ENCODE measurements at regions not wholly inside any gene's neighbourhood (a gene's known extent, or its start where the extent isn't known, plus 50 kb on each side); places are given as distances from the start of the nearest gene placed in this dataset.

GRCh38 chr4:177975315-177975987 lies 533.2 kb upstream of the AGA start:
- no peak overlapping the region for H2BK12ac ChIP-seq (ENCODE audit: low read length)
- no peak overlapping the region for H2AK5ac ChIP-seq (ENCODE audit: low read length)
- no peak overlapping the region for H4K8ac ChIP-seq (ENCODE audit: low read depth, low read length)
- H3K9ac ChIP-seq (ENCODE audit: low read length): no peak overlapping the region
- H3K27me3 ChIP-seq (ENCODE audit: insufficient read depth, low read length): no peaks in the 10 kb centered on the region
- H3K23ac ChIP-seq (ENCODE audit: low read length): no peak overlapping the region
- H3K18ac ChIP-seq (ENCODE audit: low read length): no peak overlapping the region
- H2BK5ac ChIP-seq (ENCODE audit: low read depth, low read length, poor library complexity): no peak overlapping the region
- H4K91ac ChIP-seq (ENCODE audit: low read depth, low read length): no peak overlapping the region
- H3K4ac ChIP-seq (ENCODE audit: low read depth, low read length): no peak overlapping the region
- no peaks in the 10 kb centered on the region for H3K79me2 ChIP-seq (ENCODE audit: control insufficient read depth, insufficient read depth, low read length, poor library complexity)
- H3K9me3 ChIP-seq (ENCODE audit: insufficient read depth, low read depth, low read length): no peaks in the 10 kb centered on the region
- no peak overlapping the region for H3K27ac ChIP-seq (ENCODE audit: low read depth, low read length)
- no peak overlapping the region for H2BK120ac ChIP-seq (ENCODE audit: insufficient read depth, low read length, poor library complexity)
- H3K4me3 ChIP-seq (ENCODE audit: low read depth, low read length): no peak overlapping the region
- H3K4me2 ChIP-seq (ENCODE audit: low read length): no peak overlapping the region
- no peak overlapping the region for H3K14ac ChIP-seq (ENCODE audit: low read length)
- no peaks in the 10 kb centered on the region for H3K4me1 ChIP-seq (ENCODE audit: control insufficient read depth in 1 of 2, insufficient read depth in 2 of 2, low read length in 2 of 2)
- no CpG with 5 or more reads among the region's 2 CpGs for WGBS (ENCODE audit: extremely low coverage, insufficient coverage, insufficient read length)
- H3K79me1 ChIP-seq (ENCODE audit: low read length): no peaks in the 10 kb centered on the region
- no peak for DNase-seq
- no peaks in the 10 kb centered on the region for H3K36me3 ChIP-seq (ENCODE audit: control insufficient read depth in 1 of 2, insufficient read depth in 2 of 2, low read length in 2 of 2)
- H2AFZ ChIP-seq (ENCODE audit: insufficient read depth, low read length, poor library complexity): no peak overlapping the region
- no peak overlapping the region for H4K12ac ChIP-seq (ENCODE audit: low read depth, low read length)

GRCh38 chr4:177986236-177986635 lies 544.0 kb upstream of the AGA start:
- H2AFZ ChIP-seq (ENCODE audit: insufficient read depth, low read length, poor library complexity): no peak overlapping the region
- no peak overlapping the region for H2BK120ac ChIP-seq (ENCODE audit: insufficient read depth, low read length, poor library complexity)
- H3K9me3 ChIP-seq (ENCODE audit: insufficient read depth, low read depth, low read length): no peaks in the 10 kb centered on the region
- no peak overlapping the region for H3K4ac ChIP-seq (ENCODE audit: low read depth, low read length)
- H4K8ac ChIP-seq (ENCODE audit: low read depth, low read length): no peak overlapping the region
- no peaks in the 10 kb centered on the region for H3K36me3 ChIP-seq (ENCODE audit: control insufficient read depth in 1 of 2, insufficient read depth in 2 of 2, low read length in 2 of 2)
- no peak overlapping the region for H3K23ac ChIP-seq (ENCODE audit: low read length)
- H3K79me2 ChIP-seq (ENCODE audit: control insufficient read depth, insufficient read depth, low read length, poor library complexity): no peaks in the 10 kb centered on the region
- no peak overlapping the region for H3K4me3 ChIP-seq (ENCODE audit: low read depth, low read length)
- no peak for DNase-seq
- no peak overlapping the region for H2BK12ac ChIP-seq (ENCODE audit: low read length)
- no peak overlapping the region for H3K9ac ChIP-seq (ENCODE audit: low read length)
- H2AK5ac ChIP-seq (ENCODE audit: low read length): no peak overlapping the region
- no peak overlapping the region for H3K4me2 ChIP-seq (ENCODE audit: low read length)
- no peaks in the 10 kb centered on the region for H3K79me1 ChIP-seq (ENCODE audit: low read length)
- H3K14ac ChIP-seq (ENCODE audit: low read length): no peak overlapping the region
- no peaks in the 10 kb centered on the region for H3K27me3 ChIP-seq (ENCODE audit: insufficient read depth, low read length)
- H3K18ac ChIP-seq (ENCODE audit: low read length): no peak overlapping the region
- no CpG with 5 or more reads among the region's 1 CpG for WGBS (ENCODE audit: extremely low coverage, insufficient coverage, insufficient read length)
- no peak overlapping the region for H2BK5ac ChIP-seq (ENCODE audit: low read depth, low read length, poor library complexity)
- no peak overlapping the region for H4K12ac ChIP-seq (ENCODE audit: low read depth, low read length)
- H3K4me1 ChIP-seq (ENCODE audit: control insufficient read depth in 1 of 2, insufficient read depth in 2 of 2, low read length in 2 of 2): no peaks in the 10 kb centered on the region
- no peak overlapping the region for H4K91ac ChIP-seq (ENCODE audit: low read depth, low read length)
- H3K27ac ChIP-seq (ENCODE audit: low read depth, low read length): no peak overlapping the region

GRCh38 chr4:177987896-177988295 lies 545.7 kb upstream of the AGA start:
- no peak overlapping the region for H3K27ac ChIP-seq (ENCODE audit: low read depth, low read length)
- no peak overlapping the region for H2AK5ac ChIP-seq (ENCODE audit: low read length)
- H3K4me2 ChIP-seq (ENCODE audit: low read length): no peak overlapping the region
- H4K8ac ChIP-seq (ENCODE audit: low read depth, low read length): no peak overlapping the region
- H2BK12ac ChIP-seq (ENCODE audit: low read length): no peak overlapping the region
- no peak overlapping the region for H3K9ac ChIP-seq (ENCODE audit: low read length)
- H3K79me2 ChIP-seq (ENCODE audit: control insufficient read depth, insufficient read depth, low read length, poor library complexity): no peaks in the 10 kb centered on the region
- no peak overlapping the region for H2AFZ ChIP-seq (ENCODE audit: insufficient read depth, low read length, poor library complexity)
- no peak overlapping the region for H4K12ac ChIP-seq (ENCODE audit: low read depth, low read length)
- no peak overlapping the region for H3K23ac ChIP-seq (ENCODE audit: low read length)
- no peak overlapping the region for H3K4ac ChIP-seq (ENCODE audit: low read depth, low read length)
- H3K4me1 ChIP-seq (ENCODE audit: control insufficient read depth in 1 of 2, insufficient read depth in 2 of 2, low read length in 2 of 2): no peaks in the 10 kb centered on the region
- no peaks in the 10 kb centered on the region for H3K36me3 ChIP-seq (ENCODE audit: control insufficient read depth in 1 of 2, insufficient read depth in 2 of 2, low read length in 2 of 2)
- H2BK120ac ChIP-seq (ENCODE audit: insufficient read depth, low read length, poor library complexity): no peak overlapping the region
- no peak overlapping the region for H4K91ac ChIP-seq (ENCODE audit: low read depth, low read length)
- no peak overlapping the region for H3K14ac ChIP-seq (ENCODE audit: low read length)
- H3K79me1 ChIP-seq (ENCODE audit: low read length): no peaks in the 10 kb centered on the region
- H3K9me3 ChIP-seq (ENCODE audit: insufficient read depth, low read depth, low read length): no peaks in the 10 kb centered on the region
- no CpG with 5 or more reads among the region's 1 CpG for WGBS (ENCODE audit: extremely low coverage, insufficient coverage, insufficient read length)
- no peak overlapping the region for H3K4me3 ChIP-seq (ENCODE audit: low read depth, low read length)
- no peak overlapping the region for H3K18ac ChIP-seq (ENCODE audit: low read length)
- H3K27me3 ChIP-seq (ENCODE audit: insufficient read depth, low read length): no peaks in the 10 kb centered on the region
- no peak for DNase-seq
- H2BK5ac ChIP-seq (ENCODE audit: low read depth, low read length, poor library complexity): no peak overlapping the region

GRCh38 chr4:177989503-177990201 lies 547.4 kb upstream of the AGA start:
- DNase-seq: no peak
- Histone ChIP-seq H2BK12ac (ENCODE audit: low read length) (no peak overlapping the region), H3K14ac (ENCODE audit: low read length) (no peak overlapping the region), H3K4me3 (ENCODE audit: low read depth, low read length) (no peak overlapping the region), H3K79me1 (ENCODE audit: low read length) (no peaks in the 10 kb centered on the region), H3K27me3 (ENCODE audit: insufficient read depth, low read length) (no peaks in the 10 kb centered on the region), H3K4me1 (ENCODE audit: control insufficient read depth in 1 of 2, insufficient read depth in 2 of 2, low read length in 2 of 2) (no peaks in the 10 kb centered on the region), H2BK120ac (ENCODE audit: insufficient read depth, low read length, poor library complexity) (no peak overlapping the region), H3K36me3 (ENCODE audit: control insufficient read depth in 1 of 2, insufficient read depth in 2 of 2, low read length in 2 of 2) (no peaks in the 10 kb centered on the region), H4K8ac (ENCODE audit: low read depth, low read length) (no peak overlapping the region), H3K9me3 (ENCODE audit: insufficient read depth, low read depth, low read length) (no peaks in the 10 kb centered on the region), H3K9ac (ENCODE audit: low read length) (no peak overlapping the region), H4K91ac (ENCODE audit: low read depth, low read length) (no peak overlapping the region), H2AK5ac (ENCODE audit: low read length) (no peak overlapping the region), H3K4ac (ENCODE audit: low read depth, low read length) (no peak overlapping the region), H3K4me2 (ENCODE audit: low read length) (no peak overlapping the region), H2BK5ac (ENCODE audit: low read depth, low read length, poor library complexity) (no peak overlapping the region), H4K12ac (ENCODE audit: low read depth, low read length) (no peak overlapping the region), H3K27ac (ENCODE audit: low read depth, low read length) (no peak overlapping the region), H3K79me2 (ENCODE audit: control insufficient read depth, insufficient read depth, low read length, poor library complexity) (no peaks in the 10 kb centered on the region), H3K23ac (ENCODE audit: low read length) (no peak overlapping the region), H2AFZ (ENCODE audit: insufficient read depth, low read length, poor library complexity) (no peak overlapping the region), H3K18ac (ENCODE audit: low read length) (no peak overlapping the region)
- WGBS (ENCODE audit: extremely low coverage, insufficient coverage, insufficient read length): no CpG with 5 or more reads among the region's 4 CpGs
